A673 (cell line): ENCODE measurements at regions not wholly inside any gene's neighbourhood (a gene's known extent, or its start where the extent isn't known, plus 50 kb on each side); places are given as distances from the start of the nearest gene placed in this dataset.
"Not testable (repeated sequence)": the region's sequence is repeated elsewhere in the genome, so short reads cannot be mapped to it uniquely, and the experiment has no call there.

Experiments used
- BruUV-seq: library from RNA; stranded (reverse); fragments of 400-500 nt; replicated peaks from 2 replicates; lab custom pipeline; 2021; lab: Mats Ljungman, UMichigan
- CTCF ChIA-PET: fragments of 300-600 bp; sonication (Branson Sonifier 250); formaldehyde crosslinking; loops from one replicate; lab custom pipeline; 2022; ENCODE audit warnings: antibody characterized with exemption; lab: Charles Lee
- POLR2A ChIA-PET: fragments of 300-600 bp; sonication (Branson Sonifier 250); formaldehyde crosslinking; loops from one replicate; lab custom pipeline; 2022; ENCODE audit warnings: antibody characterized with exemption; ENCODE audit not compliant: low non-redundant PET; lab: Charles Lee
- DNase-seq: peaks from one replicate; pipeline ENCODE4 v3.0.0-alpha.2; 2015; ENCODE audit warnings: low spot score
- H3K27ac ChIP-seq: fragments of 200-600 bp; sonication (generic); 2 replicates; pipeline ENCODE4 v1.5.1; 2016; ENCODE audit warnings: mixed run types, low read depth, mild to moderate bottlenecking, mixed read lengths, antibody characterized with exemption, low read length; ENCODE audit not compliant: poor library complexity, severe bottlenecking
- H3K27me3 ChIP-seq: fragments of 200-600 bp; sonication (generic); replicated peaks from 2 replicates; pipeline ENCODE4 v1.6.1; 2017; ENCODE audit warnings: mixed run types, low read depth, mild to moderate bottlenecking, mixed read lengths, antibody characterized with exemption, low read length; ENCODE audit not compliant: insufficient read depth, poor library complexity
- H3K36me3 ChIP-seq: fragments of 200-600 bp; sonication (generic); 2 replicates; pipeline ENCODE4 v1.6.1; 2016; ENCODE audit warnings: mixed run types, mild to moderate bottlenecking, mixed read lengths, antibody characterized with exemption, low read length; ENCODE audit not compliant: insufficient read depth, poor library complexity, severe bottlenecking
- H3K4me1 ChIP-seq: fragments of 200-600 bp; sonication (generic); 2 replicates; pipeline ENCODE4 v1.6.1; 2017; ENCODE audit warnings: mixed run types, mild to moderate bottlenecking, mixed read lengths, antibody characterized with exemption, low read length; ENCODE audit not compliant: insufficient read depth, poor library complexity, severe bottlenecking
- H3K4me3 ChIP-seq: fragments of 200-600 bp; sonication (generic); 2 replicates; pipeline ENCODE4 v1.5.1; 2016; ENCODE audit warnings: low read depth, mixed run types, mild to moderate bottlenecking, mixed read lengths, low read length; ENCODE audit not compliant: poor library complexity, severe bottlenecking
- H3K9me3 ChIP-seq: fragments of 200-600 bp; sonication (generic); 2 replicates; pipeline ENCODE4 v1.6.1; 2016; ENCODE audit warnings: mixed run types, low read depth, mild to moderate bottlenecking, mixed read lengths, antibody characterized with exemption, low read length; ENCODE audit not compliant: poor library complexity, severe bottlenecking
- CTCF ChIP-seq: fragments of 300-800, 200-600 bp; sonication (generic); conservative IDR thresholded peaks from 2 replicates; pipeline ENCODE4 v1.5.1; 2017; ENCODE audit warnings: low read depth, mild to moderate bottlenecking, antibody characterized with exemption, low read length, moderate library complexity, mixed read lengths
- EZH2 ChIP-seq: fragments of 200-600 bp; sonication (generic); IDR thresholded peaks from 2 replicates; pipeline ENCODE4 v1.6.1; 2017; ENCODE audit warnings: borderline replicate concordance, low read depth, mild to moderate bottlenecking, mixed read lengths, antibody characterized with exemption, low read length; ENCODE audit not compliant: poor library complexity, severe bottlenecking
- intact Hi-C: fragments of 100-400 bp; cut with micrococcal nuclease; formaldehyde crosslinking; loops from one replicate; pipeline ENCODE4 v1.10.0; 2022; ENCODE audit not compliant: unreplicated experiment

GRCh38 chr15:20430495-20430894 lies 111.1 kb downstream of the GOLGA6L6 start:
- H3K9me3 ChIP-seq, POLR2A ChIA-PET, CTCF ChIA-PET, BruUV-seq, intact Hi-C loops, H3K4me1 ChIP-seq, H3K27ac ChIP-seq, H3K4me3 ChIP-seq, DNase-seq, H3K27me3 ChIP-seq, H3K36me3 ChIP-seq: not testable (repeated sequence)

GRCh38 chr15:20420710-20421109 lies 120.9 kb downstream of the GOLGA6L6 start:
- H3K27me3 ChIP-seq, H3K36me3 ChIP-seq, BruUV-seq, H3K4me1 ChIP-seq, DNase-seq, intact Hi-C loops, H3K27ac ChIP-seq, H3K4me3 ChIP-seq, POLR2A ChIA-PET, CTCF ChIA-PET: not testable (repeated sequence)
- peaks cover 52% of the 10 kb centered on the region for H3K9me3 ChIP-seq

- H3K4me1 ChIP-seq, intact Hi-C loops, CTCF ChIA-PET, H3K4me3 ChIP-seq, H3K27ac ChIP-seq, H3K27me3 ChIP-seq, BruUV-seq, H3K36me3 ChIP-seq, DNase-seq, POLR2A ChIA-PET: not testable (repeated sequence)
- peaks cover 45% of the 10 kb centered on the region for H3K9me3 ChIP-seq
Observed at GRCh38 chr15:20416618-20417017, 125.0 kb downstream of the GOLGA6L6 start.

- H3K4me3 ChIP-seq, H3K27ac ChIP-seq, H3K36me3 ChIP-seq, H3K4me1 ChIP-seq, POLR2A ChIA-PET, DNase-seq, BruUV-seq, H3K27me3 ChIP-seq, CTCF ChIA-PET: not testable (repeated sequence)
- intact Hi-C loops = loop anchor here (2.0 kb wide), 1 partner anchor 15 kb away; no protein-coding TSS in a partner anchor
- peaks cover 55% of the 10 kb centered on the region for H3K9me3 ChIP-seq
Observed at GRCh38 chr15:20409667-20410198, 131.9 kb downstream of the GOLGA6L6 start.

- Histone ChIP-seq H3K36me3 (no peaks in the 10 kb centered on the region), H3K27me3 (no peaks in the 10 kb centered on the region), H3K4me1 (no peaks in the 10 kb centered on the region), H3K9me3 (peaks cover 57% of the 10 kb centered on the region), H3K27ac (no peak overlapping the region), H3K4me3 (no peak overlapping the region)
- BruUV-seq = no TSS peak
- ChIA-PET CTCF (no interaction called here), POLR2A (no interaction called here)
- intact Hi-C loops = loop anchor here (2.0 kb wide), 1 partner anchor 14 kb away; no protein-coding TSS in a partner anchor
- no peak for TF ChIP-seq CTCF
- no peak for TF ChIP-seq EZH2
- no peak for DNase-seq
Observed at GRCh38 chr15:20409247-20409646, 132.4 kb downstream of the GOLGA6L6 start.
